ENCODE measurements at regions not wholly inside any gene's neighbourhood (a gene's known extent, or its start where the extent isn't known, plus 50 kb on each side); places are given as distances from the start of the nearest gene placed in this dataset.

DNA sequence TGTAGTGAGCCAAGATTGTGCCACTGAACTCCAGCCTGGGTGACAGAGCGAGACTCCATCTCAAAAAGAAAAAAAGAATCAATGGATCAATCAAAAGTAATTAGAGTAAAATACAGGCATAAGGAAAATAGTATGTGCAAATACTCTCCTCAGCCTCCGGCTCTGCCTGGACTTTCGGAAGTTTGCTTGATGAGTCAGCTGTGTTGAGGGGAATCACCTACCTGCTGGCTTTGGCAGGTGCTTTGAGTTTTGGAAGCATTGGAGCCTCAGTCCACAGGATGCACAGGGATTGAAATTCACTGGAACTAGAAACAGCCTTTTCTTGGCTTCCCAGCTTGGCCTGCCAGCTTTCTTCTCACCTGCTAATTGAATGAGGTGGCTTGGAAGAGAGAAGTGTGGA is 268.2 kb downstream of the PCNX1 start:
- no peaks in the 10 kb centered on the region for H3K9me3 Mint-ChIP-seq

DNA sequence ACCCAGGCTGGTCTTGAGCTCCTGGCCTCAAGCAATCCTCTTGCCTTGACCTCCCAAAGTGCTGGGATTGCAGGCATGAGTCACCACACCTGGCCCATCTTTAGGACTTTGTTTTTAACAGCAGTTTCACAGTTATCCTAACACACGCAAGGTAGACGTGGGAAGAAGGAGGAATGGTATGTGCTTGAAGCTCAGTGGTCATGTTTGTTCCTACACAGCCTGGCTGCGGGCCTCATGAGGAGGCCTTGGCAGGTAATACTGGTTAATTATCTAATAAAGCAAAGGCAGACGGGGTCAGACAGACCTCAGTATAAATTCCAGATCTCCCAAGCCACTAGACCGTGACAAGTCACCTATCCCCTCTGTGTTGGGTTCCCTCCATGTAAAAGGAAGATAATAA is 271.8 kb downstream of the PCNX1 start:
- Mint-ChIP-seq H3K36me3 (no peaks in the 10 kb centered on the region), H3K4me3 (no peak overlapping the region), H3K27ac (no peak overlapping the region), H3K4me1 (no peaks in the 10 kb centered on the region), H3K27me3 (no peaks in the 10 kb centered on the region), H3K9me3 (no peaks in the 10 kb centered on the region)
- ChIA-PET POLR2A (ENCODE audit: partially characterized antibody) (no interaction called here), CTCF (ENCODE audit: partially characterized antibody) (no interaction called here)
- H3K9me3 ChIP-seq (ENCODE audit: control insufficient read depth in 1 of 2, low read length in 2 of 2) = no peaks in the 10 kb centered on the region
- no peaks in the 10 kb centered on the region for H3K36me3 ChIP-seq (ENCODE audit: insufficient read depth, low read length)
- H3K4me1 ChIP-seq (ENCODE audit: insufficient read depth, low read length) = no peaks in the 10 kb centered on the region
- intact Hi-C loops (cut with micrococcal nuclease) = no loop called here
- DNase-seq = no peak
- H3K27me3 ChIP-seq (ENCODE audit: insufficient read depth, low read length) = peaks cover 3% of the 10 kb centered on the region
- no peak overlapping the region for H3K27ac ChIP-seq (ENCODE audit: low read depth, low read length)
- H3K4me3 ChIP-seq (ENCODE audit: low read length in 2 of 2) = no peak overlapping the region

More for the DNA sequence above, 268.2 kb downstream of the PCNX1 start:
- POLR2A ChIA-PET (ENCODE audit: partially characterized antibody) = no interaction called here
- H3K27me3 ChIP-seq (ENCODE audit: insufficient read depth, low read length) = peaks cover 3% of the 10 kb centered on the region
- H3K4me3 Mint-ChIP-seq = no peak overlapping the region
- no peaks in the 10 kb centered on the region for H3K9me3 ChIP-seq (ENCODE audit: control insufficient read depth in 1 of 2, low read length in 2 of 2)
- no peak overlapping the region for H3K4me3 ChIP-seq (ENCODE audit: low read length in 2 of 2)
- no peaks in the 10 kb centered on the region for H3K4me1 ChIP-seq (ENCODE audit: insufficient read depth, low read length)
- CTCF ChIA-PET (ENCODE audit: partially characterized antibody) = interaction anchor here (0.7 kb wide), 1 partner anchor 988 kb away, joined by 4 read pairs; no protein-coding TSS in a partner anchor
- peaks cover 3 to 7% of the 10 kb centered on the region in 2 donors for H3K27me3 Mint-ChIP-seq
- intact Hi-C loops (cut with micrococcal nuclease) = no loop called here
- no peak overlapping the region for H3K27ac ChIP-seq (ENCODE audit: low read depth, low read length)
- no peak for DNase-seq
- no peak overlapping the region for H3K27ac Mint-ChIP-seq
- no peaks in the 10 kb centered on the region for H3K36me3 ChIP-seq (ENCODE audit: insufficient read depth, low read length)
- H3K36me3 Mint-ChIP-seq = no peaks in the 10 kb centered on the region
- no peaks in the 10 kb centered on the region for H3K4me1 Mint-ChIP-seq

DNA sequence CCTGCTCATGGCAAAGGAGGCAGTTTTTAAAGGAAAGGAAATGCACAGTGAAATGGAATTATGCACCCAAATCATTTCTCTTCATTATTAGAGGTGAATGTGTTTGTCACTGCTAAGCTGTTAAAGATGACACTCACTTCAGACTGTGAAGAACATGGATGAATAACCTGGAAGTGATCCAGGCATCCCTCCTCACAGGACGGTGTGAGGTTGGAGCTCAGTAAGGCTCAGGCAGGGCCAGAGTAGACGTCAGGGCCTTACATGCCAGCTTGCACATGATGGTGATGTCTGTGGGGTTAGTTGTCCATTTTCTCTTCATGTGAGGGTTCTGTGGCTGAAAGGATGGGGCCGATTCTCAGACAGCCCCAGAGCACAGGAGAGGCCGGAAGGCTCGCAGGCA is 273.1 kb downstream of the PCNX1 start:
- H3K27ac ChIP-seq (ENCODE audit: low read depth, low read length) = no peak overlapping the region
- POLR2A ChIA-PET (ENCODE audit: partially characterized antibody) = no interaction called here
- H3K36me3 ChIP-seq (ENCODE audit: insufficient read depth, low read length) = no peaks in the 10 kb centered on the region
- peaks cover 3% of the 10 kb centered on the region for H3K27me3 ChIP-seq (ENCODE audit: insufficient read depth, low read length)
- no peak overlapping the region for H3K27ac Mint-ChIP-seq
- H3K4me3 Mint-ChIP-seq = no peak overlapping the region
- H3K4me1 ChIP-seq (ENCODE audit: insufficient read depth, low read length) = no peaks in the 10 kb centered on the region
- CTCF ChIA-PET (ENCODE audit: partially characterized antibody) = no interaction called here
- no peak for DNase-seq
- no peak overlapping the region for H3K4me3 ChIP-seq (ENCODE audit: low read length in 2 of 2)
- H3K9me3 Mint-ChIP-seq = no peaks in the 10 kb centered on the region
- no peaks in the 10 kb centered on the region for H3K4me1 Mint-ChIP-seq
- H3K36me3 Mint-ChIP-seq = no peaks in the 10 kb centered on the region
- no peaks in the 10 kb centered on the region for H3K9me3 ChIP-seq (ENCODE audit: control insufficient read depth in 1 of 2, low read length in 2 of 2)
- intact Hi-C loops (cut with micrococcal nuclease) = no loop called here
- H3K27me3 Mint-ChIP-seq = peaks cover 0 to 3% of the 10 kb centered on the region in 2 donors

DNA sequence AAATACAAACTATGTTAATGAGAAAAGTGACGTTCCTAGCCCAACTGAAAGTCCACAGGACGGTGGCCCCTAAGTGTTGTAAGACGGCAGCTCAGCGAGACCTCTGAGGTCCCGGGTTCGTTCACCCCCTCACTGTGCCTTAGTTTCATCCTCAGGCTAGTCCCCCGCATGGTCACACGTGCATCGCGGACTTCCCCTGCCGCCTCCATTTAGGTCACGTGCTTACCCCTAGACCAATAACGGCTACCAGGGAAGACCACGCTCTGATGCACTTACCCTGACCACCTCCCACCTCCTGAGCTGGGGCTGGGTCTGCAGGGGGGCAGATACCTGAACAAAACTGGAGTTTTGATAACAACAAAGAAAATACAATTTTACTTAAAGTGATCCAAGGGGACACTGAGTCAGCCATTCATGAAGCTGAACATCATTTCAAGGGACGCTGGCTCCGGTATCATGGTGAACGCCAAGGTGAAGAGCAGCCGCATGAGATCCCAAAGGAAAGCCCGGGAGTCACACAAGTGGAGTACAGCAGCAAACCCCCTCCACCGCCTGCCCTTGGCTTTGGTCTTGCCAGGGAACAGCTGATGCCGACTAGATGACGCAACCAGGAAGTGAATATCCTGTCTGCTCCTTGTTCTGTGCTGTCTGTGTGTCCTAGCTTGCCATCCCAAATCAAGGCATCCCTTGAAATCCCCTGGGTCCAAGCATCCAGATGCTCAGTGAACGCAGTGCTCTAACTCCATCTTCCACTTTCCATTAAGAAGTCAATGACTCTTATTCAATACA is 274.1 kb downstream of the PCNX1 start:
- H3K4me3 Mint-ChIP-seq = no peak overlapping the region
- H3K4me1 ChIP-seq (ENCODE audit: insufficient read depth, low read length) = no peaks in the 10 kb centered on the region
- H3K27ac ChIP-seq (ENCODE audit: low read depth, low read length) = no peak overlapping the region
- no peaks in the 10 kb centered on the region for H3K9me3 ChIP-seq (ENCODE audit: control insufficient read depth in 1 of 2, low read length in 2 of 2)
- H3K36me3 Mint-ChIP-seq = no peaks in the 10 kb centered on the region
- CTCF ChIA-PET (ENCODE audit: partially characterized antibody) = no interaction called here
- no peak overlapping the region for H3K27ac Mint-ChIP-seq
- H3K4me3 ChIP-seq (ENCODE audit: low read length in 2 of 2) = no peak overlapping the region
- H3K4me1 Mint-ChIP-seq = no peaks in the 10 kb centered on the region
- peaks cover 3% of the 10 kb centered on the region for H3K27me3 ChIP-seq (ENCODE audit: insufficient read depth, low read length)
- H3K9me3 Mint-ChIP-seq = no peaks in the 10 kb centered on the region
- peaks cover 0 to 3% of the 10 kb centered on the region in 2 donors for H3K27me3 Mint-ChIP-seq
- POLR2A ChIA-PET (ENCODE audit: partially characterized antibody) = no interaction called here
- H3K36me3 ChIP-seq (ENCODE audit: insufficient read depth, low read length) = no peaks in the 10 kb centered on the region
- DNase-seq = no peak
- intact Hi-C loops (cut with micrococcal nuclease) = no loop called here

DNA sequence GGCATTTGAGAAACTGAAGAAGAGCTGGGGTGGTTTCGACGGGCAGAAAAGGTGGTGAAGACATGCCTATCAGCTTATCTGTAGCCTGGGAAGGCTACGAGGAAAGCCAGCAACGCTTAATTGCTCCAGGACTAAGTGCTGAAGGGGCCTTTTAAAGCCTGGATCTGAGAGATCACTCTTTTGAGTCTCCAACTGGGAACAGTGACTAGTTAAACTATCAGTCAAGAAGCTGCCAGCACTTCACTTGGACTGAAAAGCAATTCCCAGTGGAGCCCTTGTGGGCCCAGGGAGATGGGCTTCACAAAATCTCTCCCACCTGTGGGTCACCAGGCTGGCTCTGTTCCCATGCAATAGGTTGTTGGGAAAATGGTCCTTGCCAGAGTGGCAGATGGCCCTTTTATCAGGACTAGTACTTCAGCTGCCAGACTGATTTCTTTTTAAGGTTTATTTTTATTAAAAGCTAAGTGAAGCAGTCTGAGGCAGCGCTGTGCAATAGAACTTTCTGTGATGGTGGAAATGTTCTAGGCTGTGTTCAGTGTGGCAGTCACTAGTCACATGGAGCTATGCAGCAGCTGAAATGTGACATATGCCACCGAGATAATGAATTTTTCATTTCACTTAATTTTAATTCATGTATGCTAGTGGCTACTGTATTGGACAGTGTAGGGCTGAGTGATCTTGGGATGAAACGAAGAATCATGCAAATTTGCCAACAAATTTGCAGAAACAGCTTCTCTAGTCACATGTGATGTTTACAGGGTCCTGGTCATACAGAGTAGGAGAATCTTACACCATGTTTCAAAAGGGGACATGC is 276.8 kb downstream of the PCNX1 start:
- Mint-ChIP-seq H3K4me3 (no peak overlapping the region), H3K36me3 (no peaks in the 10 kb centered on the region), H3K27ac (no peak overlapping the region), H3K27me3 (peaks cover 0 to 5% of the 10 kb centered on the region in 2 donors), H3K4me1 (no peaks in the 10 kb centered on the region), H3K9me3 (peaks cover 0 to 2% (median 0%) of the 10 kb centered on the region in 8 donors)
- peaks cover 3% of the 10 kb centered on the region for H3K27me3 ChIP-seq (ENCODE audit: insufficient read depth, low read length)
- intact Hi-C loops (cut with micrococcal nuclease) = no loop called here
- H3K4me1 ChIP-seq (ENCODE audit: insufficient read depth, low read length) = no peaks in the 10 kb centered on the region
- no peak for DNase-seq
- ChIA-PET CTCF (ENCODE audit: partially characterized antibody) (no interaction called here), POLR2A (ENCODE audit: partially characterized antibody) (no interaction called here)
- no peaks in the 10 kb centered on the region for H3K9me3 ChIP-seq (ENCODE audit: control insufficient read depth in 1 of 2, low read length in 2 of 2)
- H3K27ac ChIP-seq (ENCODE audit: low read depth, low read length) = no peak overlapping the region
- no peak overlapping the region for H3K4me3 ChIP-seq (ENCODE audit: low read length in 2 of 2)
- H3K36me3 ChIP-seq (ENCODE audit: insufficient read depth, low read length) = no peaks in the 10 kb centered on the region

DNA sequence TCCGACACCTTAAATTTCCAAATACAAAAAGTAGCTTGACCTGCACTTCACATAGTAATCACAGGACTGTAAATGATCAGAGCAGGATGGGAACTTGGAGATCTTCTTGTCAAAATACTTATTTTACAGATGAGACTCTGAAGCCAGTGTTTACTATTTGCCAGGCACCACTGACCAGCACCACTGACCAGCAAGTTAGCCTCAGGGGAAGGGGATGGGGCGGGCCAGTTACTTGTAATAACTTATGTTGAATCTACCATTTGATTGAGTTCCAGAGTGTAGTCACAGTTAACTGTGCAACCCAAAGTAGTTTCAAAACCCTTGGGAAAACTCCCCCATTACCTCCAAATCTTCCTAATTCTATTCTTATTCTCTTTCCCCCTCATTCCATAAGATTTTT is 278.4 kb downstream of the PCNX1 start:
- Mint-ChIP-seq H3K27ac (no peak overlapping the region), H3K4me3 (no peak overlapping the region), H3K27me3 (peaks cover 0 to 7% of the 10 kb centered on the region in 2 donors), H3K4me1 (no peaks in the 10 kb centered on the region), H3K36me3 (no peaks in the 10 kb centered on the region), H3K9me3 (peaks cover 0 to 2% (median 0%) of the 10 kb centered on the region in 8 donors)
- intact Hi-C loops (cut with micrococcal nuclease) = no loop called here
- DNase-seq = no peak
- no peak overlapping the region for H3K27ac ChIP-seq (ENCODE audit: low read depth, low read length)
- POLR2A ChIA-PET (ENCODE audit: partially characterized antibody) = no interaction called here
- CTCF ChIA-PET (ENCODE audit: partially characterized antibody) = no interaction called here
- no peaks in the 10 kb centered on the region for H3K4me1 ChIP-seq (ENCODE audit: insufficient read depth, low read length)
- H3K9me3 ChIP-seq (ENCODE audit: control insufficient read depth in 1 of 2, low read length in 2 of 2) = no peaks in the 10 kb centered on the region
- H3K36me3 ChIP-seq (ENCODE audit: insufficient read depth, low read length) = no peaks in the 10 kb centered on the region
- no peak overlapping the region for H3K4me3 ChIP-seq (ENCODE audit: low read length in 2 of 2)
- no peaks in the 10 kb centered on the region for H3K27me3 ChIP-seq (ENCODE audit: insufficient read depth, low read length)

DNA sequence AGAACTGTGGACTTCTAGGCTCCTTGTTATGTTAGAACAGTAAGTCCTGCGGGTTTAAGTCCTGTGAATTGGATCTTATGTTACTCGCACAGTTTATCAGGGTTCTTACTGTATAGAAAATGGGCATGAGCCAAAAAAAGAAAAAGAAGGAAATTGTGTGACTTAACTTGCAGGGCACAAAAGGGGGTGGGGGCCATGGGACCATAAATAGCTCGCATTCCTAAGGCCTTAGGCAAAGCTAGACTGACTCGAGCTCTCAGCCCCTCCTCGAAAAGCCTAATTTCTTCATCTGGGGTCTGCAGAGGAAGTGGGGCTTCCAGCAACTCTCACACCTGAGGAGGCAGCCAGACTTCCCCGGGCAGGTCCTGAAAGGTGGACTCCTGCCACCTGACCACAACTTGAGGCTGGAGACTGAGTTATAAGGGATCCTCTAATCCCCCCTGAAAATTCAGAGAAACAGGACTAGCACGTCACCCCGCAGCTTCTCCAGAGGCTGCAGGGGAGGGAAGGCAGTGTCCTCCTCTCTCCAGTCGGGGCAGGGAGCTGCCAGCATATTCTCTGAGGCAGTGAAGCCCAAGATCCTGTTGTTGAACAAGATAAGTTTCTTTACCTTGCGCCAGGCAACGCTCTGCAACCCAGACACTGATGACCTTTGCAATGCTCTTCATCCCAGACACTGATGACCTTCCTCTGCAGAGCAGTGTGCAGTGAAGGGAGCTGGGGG is 280.5 kb downstream of the PCNX1 start:
- no peaks in the 10 kb centered on the region for H3K9me3 ChIP-seq (ENCODE audit: control insufficient read depth in 1 of 2, low read length in 2 of 2)
- no peaks in the 10 kb centered on the region for H3K36me3 Mint-ChIP-seq
- H3K4me3 ChIP-seq (ENCODE audit: low read length in 2 of 2) = no peak overlapping the region
- H3K36me3 ChIP-seq (ENCODE audit: insufficient read depth, low read length) = no peaks in the 10 kb centered on the region
- no peak overlapping the region for H3K4me3 Mint-ChIP-seq
- intact Hi-C loops (cut with micrococcal nuclease) = no loop called here
- H3K9me3 Mint-ChIP-seq = peaks cover 0 to 5% (median 0%) of the 10 kb centered on the region in 8 donors
- CTCF ChIA-PET (ENCODE audit: partially characterized antibody) = no interaction called here
- no peak overlapping the region for H3K27ac Mint-ChIP-seq
- H3K27me3 Mint-ChIP-seq = peaks cover 0 to 9% of the 10 kb centered on the region in 2 donors
- DNase-seq = no peak
- no peak overlapping the region for H3K27ac ChIP-seq (ENCODE audit: low read depth, low read length)
- POLR2A ChIA-PET (ENCODE audit: partially characterized antibody) = no interaction called here
- no peaks in the 10 kb centered on the region for H3K4me1 ChIP-seq (ENCODE audit: insufficient read depth, low read length)
- no peaks in the 10 kb centered on the region for H3K27me3 ChIP-seq (ENCODE audit: insufficient read depth, low read length)
- no peaks in the 10 kb centered on the region for H3K4me1 Mint-ChIP-seq

All from CD4-positive, alpha-beta memory T cell (primary cell).